ENCODE measurements at regions not wholly inside any gene's neighbourhood (a gene's known extent, or its start where the extent isn't known, plus 50 kb on each side); places are given as distances from the start of the nearest gene placed in this dataset.

- no peak for DNase-seq (ENCODE audit: low read depth)
- TF ChIP-seq CTCF (conservative IDR thresholded peaks at IDR 0.05; ENCODE audit: control insufficient read depth, insufficient read depth, low read depth, low read length) = no peak
- H3K4me3 ChIP-seq (ENCODE audit: control insufficient read depth, low read depth, low read length) = no peak overlapping the region
Observed at GRCh38 chr16:35414563-35414962, 1955.2 kb downstream of the TP53TG3F start.

DNA sequence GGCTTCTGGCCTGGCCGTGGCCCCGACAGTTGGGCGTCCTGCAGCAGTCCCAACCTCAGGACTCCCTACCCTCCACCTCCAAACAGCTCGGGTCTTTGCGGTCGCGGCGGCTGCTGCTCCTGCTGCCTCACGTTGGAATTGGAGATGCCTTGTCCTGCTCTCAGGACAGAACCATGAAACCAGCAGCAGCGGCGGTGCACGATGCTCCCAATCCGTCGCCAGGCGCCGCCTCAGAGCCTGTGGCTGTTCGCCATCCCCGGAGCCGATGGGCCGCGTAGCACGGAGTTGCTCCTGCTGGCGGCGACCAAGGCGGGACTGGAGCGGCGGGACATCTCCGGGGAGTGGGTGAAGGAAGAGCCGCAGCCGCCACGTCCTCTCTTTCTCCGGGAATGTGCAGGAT, 1965.9 kb downstream of the TP53TG3F start:
- H3K4me3 ChIP-seq (ENCODE audit: control insufficient read depth, low read depth, low read length) = no peak overlapping the region
- TF ChIP-seq CTCF (conservative IDR thresholded peaks at IDR 0.05; ENCODE audit: control insufficient read depth, insufficient read depth, low read depth, low read length) = no peak
- DNase-seq (ENCODE audit: low read depth) = no peak

GRCh38 chr16:35431829-35432663, 1972.6 kb downstream of the TP53TG3F start:
- TF ChIP-seq CTCF (conservative IDR thresholded peaks at IDR 0.05; ENCODE audit: control insufficient read depth, insufficient read depth, low read depth, low read length) = peak; percentile 39
- no peak for DNase-seq (ENCODE audit: low read depth)
- H3K4me3 ChIP-seq (ENCODE audit: control insufficient read depth, low read depth, low read length) = no peak overlapping the region

DNA sequence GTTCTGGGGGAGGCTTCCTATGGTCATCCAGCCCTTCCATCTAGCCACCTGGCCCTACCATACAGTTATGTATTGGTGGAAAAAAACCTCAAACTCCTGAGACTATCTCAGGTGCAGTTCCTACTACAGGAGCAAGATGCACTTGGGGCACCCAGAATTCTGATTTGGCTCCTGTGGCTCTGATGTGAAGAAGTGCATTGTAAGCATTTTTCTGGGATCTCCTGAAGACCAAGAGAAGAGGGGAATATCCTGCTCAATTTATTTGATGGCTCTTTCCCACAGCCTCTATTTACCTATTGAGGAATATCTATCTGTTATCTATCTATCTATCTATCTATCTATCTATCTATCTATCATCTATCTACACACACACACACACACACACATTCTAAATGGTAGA, 1981.5 kb downstream of the TP53TG3F start:
- no peak for DNase-seq (ENCODE audit: low read depth)
- no peak for TF ChIP-seq CTCF (conservative IDR thresholded peaks at IDR 0.05; ENCODE audit: control insufficient read depth, insufficient read depth, low read depth, low read length)
- no peak overlapping the region for H3K4me3 ChIP-seq (ENCODE audit: control insufficient read depth, low read depth, low read length)

DNA sequence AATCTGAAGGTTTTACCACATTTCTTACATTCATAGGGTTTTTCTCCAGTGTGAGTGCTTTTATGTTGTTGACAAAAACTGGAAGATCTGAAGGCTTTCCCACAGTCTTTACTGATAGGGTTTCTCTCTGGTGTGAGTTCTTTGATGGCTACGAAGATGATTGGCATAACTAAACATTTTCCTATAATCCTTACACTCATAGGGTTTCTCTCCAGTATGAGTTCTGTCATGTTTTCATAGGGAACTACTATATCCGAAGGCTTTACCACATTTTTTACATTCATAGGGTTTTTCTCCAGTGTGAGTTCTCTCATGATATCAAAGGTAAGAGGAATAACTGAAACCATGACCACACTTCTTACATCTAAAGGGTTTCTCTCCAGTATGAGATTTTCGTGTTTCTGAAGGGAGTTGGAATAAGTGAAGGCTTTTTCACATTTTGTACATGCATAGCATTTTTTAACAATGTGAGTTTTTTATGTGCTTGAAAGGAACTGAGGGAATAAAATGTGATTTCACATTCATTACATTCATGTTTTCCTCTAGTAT, 1987.7 kb downstream of the TP53TG3F start:
- DNase-seq (ENCODE audit: low read depth) = no peak
- H3K4me3 ChIP-seq (ENCODE audit: control insufficient read depth, low read depth, low read length) = no peak overlapping the region
- no peak for TF ChIP-seq CTCF (conservative IDR thresholded peaks at IDR 0.05; ENCODE audit: control insufficient read depth, insufficient read depth, low read depth, low read length)

- no peak for TF ChIP-seq CTCF (conservative IDR thresholded peaks at IDR 0.05; ENCODE audit: control insufficient read depth, insufficient read depth, low read depth, low read length)
- DNase-seq (ENCODE audit: low read depth) = no peak
- H3K4me3 ChIP-seq (ENCODE audit: control insufficient read depth, low read depth, low read length) = no peak overlapping the region
Observed at GRCh38 chr16:35449663-35450062, 1990.3 kb downstream of the TP53TG3F start.

Data from fibroblast of mammary gland (primary cell).